ENCODE measurements at regions not wholly inside any gene's neighbourhood (a gene's known extent, or its start where the extent isn't known, plus 50 kb on each side); places are given as distances from the start of the nearest gene placed in this dataset.
"Not testable (repeated sequence)": the region's sequence is repeated elsewhere in the genome, so short reads cannot be mapped to it uniquely, and the experiment has no call there.

GRCh38 chr2:240243049-240243448 lies 102.6 kb upstream of the OTOS start:
- not testable (repeated sequence) for DNase-seq

- DNase-seq = no peak
Observed at GRCh38 chr2:240244543-240244942, 104.1 kb upstream of the OTOS start.

GRCh38 chr2:240245184-240245583 lies 104.7 kb upstream of the OTOS start:
- no peak for DNase-seq

- no peak for DNase-seq
Observed at GRCh38 chr2:240245706-240246105, 105.2 kb upstream of the OTOS start.

DNA sequence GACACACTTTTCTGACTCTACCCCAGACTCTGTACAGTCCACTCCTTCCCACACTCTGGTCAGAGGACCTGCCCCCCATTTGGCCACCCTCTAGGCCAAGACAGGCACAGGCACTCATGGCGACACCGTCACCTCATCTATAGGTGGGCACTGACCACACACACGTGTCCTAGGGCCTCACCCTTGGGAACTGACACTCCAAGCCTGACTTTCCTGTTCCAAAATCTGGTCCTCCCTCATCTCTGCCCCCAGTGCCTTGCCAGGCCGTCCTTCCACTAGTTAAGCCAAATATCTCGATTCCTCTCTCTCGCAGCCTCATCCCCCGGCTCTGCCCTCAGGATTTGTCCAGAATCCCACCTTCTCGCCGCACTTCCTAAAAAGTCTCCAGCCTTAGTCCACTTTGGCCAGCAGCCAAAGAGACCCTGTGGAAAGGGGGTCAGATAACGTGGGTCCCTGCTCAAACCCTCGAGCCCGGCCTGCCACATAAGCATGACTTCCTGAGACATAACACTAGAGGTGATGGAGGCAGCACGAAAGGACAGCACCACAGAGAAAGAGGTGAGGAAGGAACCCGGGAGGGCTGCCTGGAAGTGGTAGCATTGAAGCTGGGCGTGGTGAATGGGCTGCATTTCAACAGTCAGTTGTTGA lies 105.8 kb upstream of the OTOS start:
- DNase-seq = no peak

- DNase-seq = no peak
Observed at GRCh38 chr2:240247241-240247867, 106.9 kb upstream of the OTOS start.

DNA sequence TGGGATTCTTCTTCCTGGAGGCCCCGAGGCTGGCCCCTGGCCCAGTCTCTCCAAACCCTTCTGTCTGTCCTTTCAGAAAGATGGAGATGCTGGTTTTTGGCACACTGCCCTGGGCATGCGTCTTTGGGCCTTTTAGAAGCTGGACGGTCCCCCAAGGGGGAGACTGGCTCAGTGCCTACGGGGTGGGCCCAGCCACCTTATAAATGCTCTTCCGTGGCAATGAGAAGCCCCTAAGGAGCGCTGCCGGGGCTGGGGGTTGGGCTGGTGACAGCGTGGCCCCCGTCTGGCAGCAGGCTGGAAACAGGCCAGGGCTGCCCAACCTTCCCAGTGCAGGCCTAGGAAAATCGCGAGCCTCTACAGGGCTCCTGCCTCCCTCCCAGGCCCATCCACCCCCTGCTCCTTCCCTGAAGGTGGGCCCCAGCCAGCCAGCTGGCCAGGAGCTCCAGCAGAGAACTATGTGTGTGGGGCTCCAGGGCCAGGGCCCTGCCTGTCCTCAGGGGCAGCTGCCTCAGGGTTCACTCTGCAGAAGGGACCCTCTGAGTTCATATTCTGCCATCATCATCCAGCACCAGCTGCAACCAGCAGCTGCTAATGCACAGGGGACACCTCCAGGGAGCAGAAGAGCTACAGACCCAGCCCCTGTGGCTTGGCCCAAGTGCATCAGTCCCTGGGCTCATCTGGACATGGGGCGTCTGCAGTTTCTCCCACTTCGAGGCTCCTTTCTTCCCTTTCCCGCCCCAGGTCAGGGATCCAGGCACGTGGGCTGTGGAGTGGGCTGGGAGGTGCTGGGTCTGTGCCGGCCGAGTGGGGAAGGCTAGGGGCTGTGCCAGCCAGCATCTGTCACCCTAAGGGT lies 107.6 kb upstream of the OTOS start:
- no peak for DNase-seq

DNA sequence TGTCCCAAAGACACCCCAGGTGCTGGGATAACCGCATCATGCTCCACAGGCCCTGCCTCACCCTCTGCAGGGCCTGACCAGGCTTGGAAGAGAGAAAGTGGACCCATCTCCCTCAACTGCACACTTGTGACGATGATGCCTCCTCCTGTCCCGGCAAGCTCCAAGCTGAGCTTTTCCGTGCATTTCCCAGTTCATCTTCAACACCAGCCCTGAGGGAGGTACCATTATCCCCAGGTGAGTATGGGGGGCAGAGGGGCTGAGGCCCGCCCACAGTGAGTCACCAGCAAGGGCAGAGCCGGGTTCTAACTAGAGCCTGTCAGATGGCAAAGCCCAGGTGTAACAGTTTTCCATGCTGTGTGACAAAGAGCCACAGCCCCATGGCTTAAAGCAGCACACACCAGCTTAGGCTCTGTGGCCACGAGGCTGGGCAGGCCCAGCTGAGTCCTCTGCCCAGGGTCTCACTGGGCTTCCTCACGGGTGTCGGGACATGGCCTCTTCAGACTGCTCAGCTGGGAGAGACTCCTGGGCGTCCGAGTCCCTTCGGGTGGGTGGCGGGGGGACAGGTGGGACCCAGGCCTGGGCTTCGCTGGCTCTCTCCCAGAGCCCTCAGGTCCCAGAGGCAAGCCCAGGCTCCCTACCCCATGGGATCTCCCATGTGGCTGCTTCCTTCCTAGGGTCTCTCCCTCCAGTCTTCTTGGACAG lies 108.4 kb upstream of the OTOS start:
- no peak for DNase-seq

- no peak for DNase-seq
Observed at GRCh38 chr2:240249423-240250149, 109.1 kb upstream of the OTOS start.

- DNase-seq = no peak
Observed at GRCh38 chr2:240250150-240250984, 109.9 kb upstream of the OTOS start.

DNA sequence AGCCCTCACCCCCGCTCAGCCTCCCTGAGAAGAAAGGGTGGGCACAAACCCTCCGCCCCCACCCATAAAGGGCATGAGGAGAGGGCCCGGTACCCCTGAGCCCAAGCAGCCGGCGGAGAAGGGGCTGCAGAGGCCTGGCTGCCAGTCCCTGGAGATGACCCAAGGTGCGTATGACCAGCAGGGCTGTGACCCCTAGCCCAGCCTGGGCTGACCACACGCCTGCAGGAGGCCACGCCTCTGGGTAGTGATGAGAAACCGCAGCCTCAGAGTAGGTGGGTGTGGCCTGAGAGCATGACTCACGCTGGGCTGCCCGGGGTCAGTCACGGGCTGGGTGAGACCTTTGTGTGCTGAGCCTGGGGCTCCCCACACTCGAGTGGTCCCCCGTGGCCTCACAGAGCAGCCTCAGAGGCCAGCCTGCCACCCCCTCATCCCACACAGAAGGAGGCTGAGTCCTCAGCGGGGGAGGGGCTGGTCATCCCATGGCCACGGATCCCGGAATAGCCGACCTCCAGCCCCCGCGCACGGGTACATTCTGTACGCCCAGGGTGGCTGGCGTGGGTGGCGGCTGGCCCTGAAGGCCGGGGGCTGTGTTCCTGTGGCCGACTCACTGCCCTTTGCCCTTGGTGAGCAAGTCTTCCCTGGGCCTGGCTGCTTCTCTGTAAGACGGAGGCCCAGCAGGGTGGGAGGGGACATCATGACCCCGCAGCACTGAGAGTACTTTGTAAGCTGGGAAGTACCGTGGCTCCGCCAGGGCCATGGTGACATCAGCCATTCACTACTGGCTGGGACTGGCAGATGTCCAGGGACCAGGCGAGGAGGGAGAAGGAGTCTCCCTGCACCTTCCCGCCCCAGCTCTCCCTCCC lies 110.8 kb upstream of the OTOS start:
- DNase-seq = no peak

GRCh38 chr2:240251848-240252190 lies 111.4 kb upstream of the OTOS start:
- no peak for DNase-seq

- DNase-seq = no peak
Observed at GRCh38 chr2:240252191-240252871, 111.9 kb upstream of the OTOS start.

DNA sequence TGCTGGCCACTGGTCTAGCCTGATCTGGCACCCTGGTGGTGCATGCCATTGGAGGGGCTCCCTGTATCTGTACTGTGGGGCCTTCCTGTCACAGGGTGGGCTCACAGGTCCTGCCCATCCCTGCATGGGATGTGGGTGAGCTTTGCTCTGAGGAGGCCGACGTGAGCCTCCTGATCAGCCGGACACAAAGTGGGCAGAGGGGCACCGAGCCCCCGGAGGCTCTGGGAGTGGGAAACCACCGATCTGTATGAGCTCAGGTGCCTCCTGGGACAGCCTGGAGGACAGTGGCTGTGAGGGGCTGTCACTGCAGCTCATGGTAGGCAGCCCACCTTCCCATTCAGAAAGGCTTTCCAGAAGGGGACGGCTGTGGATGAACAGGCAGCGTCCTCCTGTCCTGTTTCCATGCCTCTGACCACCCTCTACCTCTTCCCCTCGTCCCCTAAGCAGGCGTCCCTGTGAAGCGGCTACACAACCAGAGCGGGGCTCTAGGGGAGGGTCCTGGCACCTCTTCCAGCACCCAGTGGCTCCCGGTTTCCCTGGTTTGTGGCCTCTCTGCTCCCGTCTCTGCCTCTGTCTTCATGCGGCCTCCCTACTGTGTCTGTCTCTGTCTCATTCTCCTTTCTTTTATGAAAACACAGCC lies 112.5 kb upstream of the OTOS start:
- DNase-seq = no peak

DNA sequence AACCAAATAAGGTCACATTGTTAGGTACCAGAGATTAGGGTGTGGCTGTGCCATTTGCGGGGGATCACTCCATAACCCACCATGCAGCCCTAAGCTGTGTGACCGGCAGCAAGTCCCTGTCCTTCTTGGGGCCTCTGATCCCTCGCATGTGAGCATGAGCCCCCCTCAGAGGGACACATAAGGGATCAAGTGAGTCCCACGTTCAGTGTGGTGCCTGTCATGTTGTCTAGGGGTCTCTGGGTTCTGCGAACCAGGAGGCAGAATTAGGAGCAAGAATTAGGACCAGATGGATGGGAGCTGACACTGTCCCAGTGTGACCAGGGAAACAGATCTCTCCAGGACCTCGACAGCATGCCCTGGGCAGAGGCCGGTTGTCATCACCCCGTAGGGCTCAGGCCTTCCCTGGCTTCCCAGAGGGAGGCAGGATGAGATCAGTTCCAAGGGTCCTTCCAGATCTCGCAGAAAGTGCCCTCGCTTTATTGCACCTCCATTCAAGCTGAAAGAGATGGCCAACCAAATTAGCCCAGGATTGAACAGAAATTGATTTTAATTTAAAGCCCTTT lies 113.2 kb upstream of the OTOS start:
- DNase-seq = no peak

DNA sequence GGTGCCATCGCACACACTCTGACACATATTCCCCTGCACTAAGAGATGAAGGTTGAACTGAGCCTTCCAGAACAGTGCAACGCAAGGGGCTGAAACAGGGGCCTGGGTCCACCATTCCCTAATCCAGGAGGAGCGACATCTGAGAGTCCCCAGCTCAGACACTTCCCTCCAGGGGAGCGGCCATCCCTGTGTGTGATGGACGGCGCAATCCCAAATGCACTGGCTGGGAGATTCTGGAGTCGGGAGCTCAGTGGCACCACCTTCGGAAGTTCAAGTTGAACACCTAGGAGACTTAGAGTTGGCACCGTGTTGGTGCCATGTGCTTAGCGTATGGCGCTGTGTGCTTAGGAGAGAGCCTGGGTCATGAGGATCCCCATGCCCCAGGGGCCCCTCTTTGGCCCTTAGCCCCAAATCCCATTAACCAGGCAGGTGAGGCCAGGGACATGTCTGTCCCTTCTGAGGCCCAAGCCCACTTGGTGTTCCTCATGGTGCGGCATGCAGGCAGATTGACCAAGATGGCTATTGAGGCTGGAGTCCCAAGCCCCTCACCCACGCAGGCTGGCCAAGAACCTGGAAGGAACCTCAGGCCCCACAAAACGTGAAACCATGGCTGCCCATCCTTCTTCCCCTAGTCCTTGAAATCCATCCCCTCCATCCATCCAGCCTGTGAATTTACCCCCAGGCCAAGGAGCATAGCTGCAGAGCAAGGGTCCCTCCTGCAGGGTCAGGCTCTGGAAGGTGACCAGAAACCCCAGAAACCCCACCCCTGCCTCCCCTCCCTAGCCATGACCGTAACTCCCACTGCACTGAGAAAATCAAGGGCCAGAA lies 114.1 kb upstream of the OTOS start:
- no peak for DNase-seq

GRCh38 chr2:240255165-240255491 lies 114.7 kb upstream of the OTOS start:
- DNase-seq = no peak
